Gastroesophageal sphincter (tissue), 3 donors: ENCODE measurements at regions not wholly inside any gene's neighbourhood (a gene's known extent, or its start where the extent isn't known, plus 50 kb on each side); places are given as distances from the start of the nearest gene placed in this dataset.
"Not testable (repeated sequence)": the region's sequence is repeated elsewhere in the genome, so short reads cannot be mapped to it uniquely, and the experiment has no call there.

Experiments
- CTCF ChIP-seq, 4 experiments: fragments of 200-600 bp in 2 of 4; fragments of 450-650 bp in 2 of 4; sonication (generic) in 1 of 4; IDR thresholded peaks; one replicate each; pipeline ENCODE4 v1.5.1; 2017 to 2019; ENCODE audit warnings: antibody characterized with exemption in 4 of 4, mild to moderate bottlenecking in 2 of 4, moderate library complexity in 2 of 4
- POLR2A ChIP-seq, 2 donors: fragments of 450-650 bp; IDR thresholded peaks; one replicate each; pipeline ENCODE4 v1.6.1; 2017; ENCODE audit warnings: antibody characterized with exemption in 2 of 2, mild to moderate bottlenecking in 2 of 2, moderate library complexity in 1 of 2

GRCh38 chr14:19240387-19240786, 193.8 kb downstream of the POTEG start:
- TF ChIP-seq POLR2A, CTCF (IDR thresholded peaks at IDR 0.05): not testable (repeated sequence)
